ENCODE measurements at regions not wholly inside any gene's neighbourhood (a gene's known extent, or its start where the extent isn't known, plus 50 kb on each side); places are given as distances from the start of the nearest gene placed in this dataset.

GRCh38 chr16:72666267-72666666 is 381.7 kb downstream of the ZFHX3 start:
- no TSS peak for BruUV-seq (replicated peaks)
- ATAC-seq (no peak), DNase-seq (ENCODE audit: low read depth, low spot score) (no peak)
- Histone ChIP-seq H3K79me2 (ENCODE audit: insufficient read depth, low read length) (peaks cover 29% of the 10 kb centered on the region), H2AFZ (ENCODE audit: low read depth, low read length, poor library complexity, severe bottlenecking) (no peak overlapping the region), H3K4me1 (ENCODE audit: control insufficient read depth in 1 of 2, insufficient read depth in 2 of 2, low read length in 2 of 2) (peaks cover 4 to 10% of the 10 kb centered on the region in 2 experiments; a peak in 1 of 4 replicates), H3K4me3 (replicated peaks in 1 of 2; ENCODE audit: low read depth in 1 of 2, low read length in 2 of 2) (no peak overlapping the region), H3K9me2 (ENCODE audit: insufficient read depth) (no peaks in the 10 kb centered on the region), H3K9ac (ENCODE audit: low read length) (no peak overlapping the region), H3K36me3 (ENCODE audit: control insufficient read depth in 1 of 2, insufficient read depth in 2 of 2, low read length in 2 of 2) (no peaks in the 10 kb centered on the region), H3K9me3 (ENCODE audit: control insufficient read depth in 1 of 2, insufficient read depth in 1 of 2, low read depth in 1 of 2, low read length in 2 of 2) (no peaks in the 10 kb centered on the region), H3K4me2 (ENCODE audit: low read length) (peak overlapping the region; percentile 79; the same call in 1 of the 2 replicates), H4K20me1 (ENCODE audit: insufficient read depth) (no peaks in the 10 kb centered on the region), H3K27ac (ENCODE audit: low read depth, low read length) (no peak overlapping the region), H3K27me3 (ENCODE audit: insufficient read depth, low read length) (no peaks in the 10 kb centered on the region)
- TF ChIP-seq EZH2 (IDR thresholded peaks at IDR 0.05) (no peak), CTCF (IDR thresholded peaks at IDR 0.05 in 2 of 3, conservative IDR thresholded peaks at IDR 0.05 in 1 of 3; ENCODE audit: borderline replicate concordance in 1 of 3, insufficient read depth in 1 of 3, low read depth in 2 of 3, low read length in 2 of 3) (no peak), JUND (IDR thresholded peaks at IDR 0.05) (no peak), EGR1 (IDR thresholded peaks at IDR 0.05; ENCODE audit: low read depth) (no peak), RAD21 (IDR thresholded peaks at IDR 0.05; ENCODE audit: low read depth) (no peak), ZFX (IDR thresholded peaks at IDR 0.05) (no peak), FOSL1 (IDR thresholded peaks at IDR 0.05; ENCODE audit: low read depth) (no peak), ELF1 (IDR thresholded peaks at IDR 0.05; ENCODE audit: borderline replicate concordance, low read depth) (no peak), CEBPB (IDR thresholded peaks at IDR 0.05; ENCODE audit: low read depth) (no peak), REST (IDR thresholded peaks at IDR 0.05; ENCODE audit: low read depth) (no peak), ZNF274 (IDR thresholded peaks at IDR 0.05; ENCODE audit: low read depth, low read length) (no peak), ATF3 (IDR thresholded peaks at IDR 0.05) (no peak), ZBTB33 (IDR thresholded peaks at IDR 0.05; ENCODE audit: extremely low read depth, insufficient replicate concordance, low read length) (no peak), POLR2A (IDR thresholded peaks at IDR 0.05; ENCODE audit: borderline replicate concordance, extremely low read depth, insufficient read depth, insufficient read length) (no peak)
- CTCF ChIA-PET: no interaction called here
- intact Hi-C loops (cut with micrococcal nuclease): no loop called here
- POLR2A ChIA-PET: no interaction called here
- RAD21 ChIA-PET (ENCODE audit: low non-redundant PET in 1 of 2, low total read pairs in 2 of 2, uncharacterized antibody in 2 of 2, unreplicated experiment in 2 of 2): no interaction called here

All from HCT116 (cell line).